Uterus (tissue), 3 donors: ENCODE measurements at regions not wholly inside any gene's neighbourhood (a gene's known extent, or its start where the extent isn't known, plus 50 kb on each side); places are given as distances from the start of the nearest gene placed in this dataset.
"Not testable (repeated sequence)": the region's sequence is repeated elsewhere in the genome, so short reads cannot be mapped to it uniquely, and the experiment has no call there.

Experiments
- DNase-seq, 2 donors: peaks; one replicate each; pipeline ENCODE4 v3.0.0-alpha.2; 2019 to 2020
- H3K27ac ChIP-seq, 2 donors: fragments of 200-600 bp; sonication (generic); 1 replicate in 1 of 2; 2 replicates in 1 of 2; pipeline ENCODE4 v1.5.1; 2016 to 2018
- H3K27me3 ChIP-seq, 2 donors: fragments of 200-600 bp; sonication (generic); one replicate each; pipeline ENCODE4 v1.5.1; 2018 to 2019; ENCODE audit warnings: control low read depth in 1 of 2
- H3K36me3 ChIP-seq, 2 donors: fragments of 200-600 bp; sonication (generic); one replicate each; pipeline ENCODE4 v1.5.1; 2019; ENCODE audit warnings: control low read depth in 1 of 2
- H3K4me1 ChIP-seq, 2 donors: fragments of 200-600 bp; sonication (generic); one replicate each; pipeline ENCODE4 v1.5.1; 2018 to 2019; ENCODE audit warnings: control low read depth in 1 of 2
- H3K4me3 ChIP-seq, 2 donors: fragments of 200-600 bp; sonication (generic); 1 replicate in 1 of 2; 2 replicates in 1 of 2; pipeline ENCODE4 v1.5.1; 2018 to 2019; ENCODE audit warnings: mild to moderate bottlenecking in 1 of 2
- H3K9me3 ChIP-seq, 2 donors: fragments of 200-600 bp; sonication (generic); one replicate each; pipeline ENCODE4 v1.5.1; 2019; ENCODE audit warnings: control low read depth in 1 of 2
- CTCF ChIP-seq, 4 experiments: fragments of 200-600 bp in 2 of 4; fragments of 450-650 bp in 2 of 4; sonication (generic) in 2 of 4; IDR thresholded peaks; one replicate each; pipeline ENCODE4 v1.5.1; 2016 to 2019; ENCODE audit warnings: antibody characterized with exemption in 4 of 4, mild to moderate bottlenecking in 2 of 4, moderate library complexity in 1 of 4
- POLR2A ChIP-seq, 2 donors: fragments of 450-650 bp; IDR thresholded peaks; one replicate each; pipeline ENCODE4 v1.6.1; 2016; ENCODE audit warnings: antibody characterized with exemption in 2 of 2, mild to moderate bottlenecking in 1 of 2, moderate library complexity in 1 of 2
- intact Hi-C: fragments of 100-400 bp; cut with DNase I; formaldehyde crosslinking; loops from one replicate; pipeline ENCODE4 v1.15.1; 2023; ENCODE audit warnings: low total_unique reads
- donor health status: DM: yes; HTN: yes; CAD: no.

- Histone ChIP-seq H3K4me3 (no peak overlapping the region), H3K27me3 (no peaks in the 10 kb centered on the region), H3K27ac (no peak overlapping the region), H3K36me3 (no peaks in the 10 kb centered on the region), H3K9me3 (no peaks in the 10 kb centered on the region), H3K4me1 (no peaks in the 10 kb centered on the region)
- DNase-seq: no peak
- no peak for TF ChIP-seq POLR2A (IDR thresholded peaks at IDR 0.05)
- no peak for TF ChIP-seq CTCF (IDR thresholded peaks at IDR 0.05)
- intact Hi-C loops: no loop called here
Observed at GRCh38 chr6:49220293-49220692, 242.8 kb downstream of the MMUT start.

- DNase-seq: no peak
- intact Hi-C loops: no loop called here
- no peaks in the 10 kb centered on the region for H3K4me1 ChIP-seq
Observed at GRCh38 chr6:49205526-49205925, 257.5 kb downstream of the MMUT start.

GRCh38 chr6:49202924-49203536 is 260.0 kb downstream of the MMUT start:
- H3K9me3 ChIP-seq: no peaks in the 10 kb centered on the region
- H3K27me3 ChIP-seq: no peaks in the 10 kb centered on the region
- DNase-seq: no peak
- no peaks in the 10 kb centered on the region for H3K4me1 ChIP-seq
- TF ChIP-seq CTCF (IDR thresholded peaks at IDR 0.05) (no peak), POLR2A (IDR thresholded peaks at IDR 0.05) (no peak)
- intact Hi-C loops: no loop called here
- no peak overlapping the region for H3K27ac ChIP-seq
- no peaks in the 10 kb centered on the region for H3K36me3 ChIP-seq
- H3K4me3 ChIP-seq: no peak overlapping the region

More at GRCh38 chr6:49205526-49205925, 257.5 kb downstream of the MMUT start:
- Histone ChIP-seq H3K9me3 (no peaks in the 10 kb centered on the region), H3K27me3 (no peaks in the 10 kb centered on the region), H3K4me3 (no peak overlapping the region), H3K27ac (no peak overlapping the region), H3K36me3 (no peaks in the 10 kb centered on the region)
- no peak for TF ChIP-seq CTCF (IDR thresholded peaks at IDR 0.05)
- TF ChIP-seq POLR2A (IDR thresholded peaks at IDR 0.05): no peak

- H3K4me3 ChIP-seq: no peak overlapping the region
- TF ChIP-seq CTCF (IDR thresholded peaks at IDR 0.05) (no peak), POLR2A (IDR thresholded peaks at IDR 0.05) (no peak)
- no peaks in the 10 kb centered on the region for H3K36me3 ChIP-seq
- intact Hi-C loops: no loop called here
- DNase-seq: no peak
- no peaks in the 10 kb centered on the region for H3K9me3 ChIP-seq
- no peaks in the 10 kb centered on the region for H3K4me1 ChIP-seq
- H3K27ac ChIP-seq: no peak overlapping the region
- H3K27me3 ChIP-seq: no peaks in the 10 kb centered on the region
Observed at GRCh38 chr6:49198015-49198414, 265.0 kb downstream of the MMUT start.

GRCh38 chr6:49162379-49162778 is 300.7 kb downstream of the MMUT start:
- H3K9me3 ChIP-seq, H3K27ac ChIP-seq, H3K36me3 ChIP-seq, DNase-seq, intact Hi-C loops, H3K4me1 ChIP-seq, H3K4me3 ChIP-seq, H3K27me3 ChIP-seq: not testable (repeated sequence)

GRCh38 chr6:49155316-49155715 is 307.7 kb downstream of the MMUT start:
- Histone ChIP-seq H3K4me1 (no peaks in the 10 kb centered on the region), H3K27ac (no peak overlapping the region), H3K36me3 (no peaks in the 10 kb centered on the region), H3K9me3 (no peaks in the 10 kb centered on the region), H3K27me3 (no peaks in the 10 kb centered on the region), H3K4me3 (no peak overlapping the region)
- TF ChIP-seq POLR2A (IDR thresholded peaks at IDR 0.05) (no peak), CTCF (IDR thresholded peaks at IDR 0.05) (no peak)
- no peak for DNase-seq
- intact Hi-C loops: no loop called here
